HG02870 (cell line): ENCODE measurements at regions not wholly inside any gene's neighbourhood (a gene's known extent, or its start where the extent isn't known, plus 50 kb on each side); places are given as distances from the start of the nearest gene placed in this dataset.

Experiments
- ATAC-seq: cut with Tn5 transposase; IDR thresholded peaks from one replicate; pipeline ENCODE4 v1.9.1; 2021; ENCODE audit warnings: mild to moderate bottlenecking, moderate library complexity; ENCODE audit not compliant: unreplicated experiment

DNA sequence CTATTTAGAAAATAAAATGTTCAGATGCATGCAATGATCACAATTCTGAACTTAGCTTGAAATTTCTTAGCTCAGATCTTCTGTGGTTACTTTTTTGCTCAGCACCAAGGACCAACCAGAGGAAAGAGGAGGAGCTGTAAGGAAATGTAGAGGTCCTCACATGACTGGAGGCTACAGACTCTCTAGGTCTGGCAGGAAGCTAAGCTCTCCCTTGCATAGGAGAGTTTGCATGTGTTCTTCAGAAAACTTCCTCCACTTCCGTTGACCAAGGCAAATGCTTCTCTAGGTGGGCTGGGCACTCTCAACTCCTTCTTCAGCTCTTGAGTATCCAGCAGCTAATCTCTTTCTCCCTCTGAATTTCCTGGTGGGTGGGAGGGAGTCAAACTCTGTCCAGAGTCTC is 119.6 kb downstream of the BTC start:
- ATAC-seq: no peak

DNA sequence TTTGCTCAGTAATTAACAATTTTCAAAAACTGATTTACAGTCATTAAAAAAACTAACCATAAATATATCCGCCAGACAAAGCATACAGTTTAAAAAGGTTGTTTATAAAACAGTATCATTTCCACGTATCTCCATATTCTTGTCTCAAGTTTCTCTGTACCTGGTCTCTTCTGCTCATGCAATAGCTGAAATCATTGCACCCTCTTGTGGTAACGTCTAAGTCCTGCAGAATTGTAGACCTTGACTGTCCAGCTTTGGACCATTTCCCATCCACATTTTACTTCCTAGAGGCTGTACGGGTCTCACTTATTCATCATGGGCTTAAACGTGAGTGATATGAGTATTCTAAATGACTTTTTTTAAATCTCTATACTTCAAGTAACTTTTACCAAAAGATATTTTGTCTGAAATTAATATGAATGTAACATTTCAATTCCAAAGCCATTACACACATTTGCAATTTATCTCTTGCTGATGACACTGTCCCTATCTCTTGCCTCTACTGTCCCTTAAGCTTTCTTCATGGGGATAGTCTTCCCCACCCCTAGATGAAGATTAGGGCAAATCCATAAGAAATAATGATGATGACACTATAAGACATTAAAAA is 118.5 kb downstream of the BTC start:
- peak; percentile 88 for ATAC-seq

DNA sequence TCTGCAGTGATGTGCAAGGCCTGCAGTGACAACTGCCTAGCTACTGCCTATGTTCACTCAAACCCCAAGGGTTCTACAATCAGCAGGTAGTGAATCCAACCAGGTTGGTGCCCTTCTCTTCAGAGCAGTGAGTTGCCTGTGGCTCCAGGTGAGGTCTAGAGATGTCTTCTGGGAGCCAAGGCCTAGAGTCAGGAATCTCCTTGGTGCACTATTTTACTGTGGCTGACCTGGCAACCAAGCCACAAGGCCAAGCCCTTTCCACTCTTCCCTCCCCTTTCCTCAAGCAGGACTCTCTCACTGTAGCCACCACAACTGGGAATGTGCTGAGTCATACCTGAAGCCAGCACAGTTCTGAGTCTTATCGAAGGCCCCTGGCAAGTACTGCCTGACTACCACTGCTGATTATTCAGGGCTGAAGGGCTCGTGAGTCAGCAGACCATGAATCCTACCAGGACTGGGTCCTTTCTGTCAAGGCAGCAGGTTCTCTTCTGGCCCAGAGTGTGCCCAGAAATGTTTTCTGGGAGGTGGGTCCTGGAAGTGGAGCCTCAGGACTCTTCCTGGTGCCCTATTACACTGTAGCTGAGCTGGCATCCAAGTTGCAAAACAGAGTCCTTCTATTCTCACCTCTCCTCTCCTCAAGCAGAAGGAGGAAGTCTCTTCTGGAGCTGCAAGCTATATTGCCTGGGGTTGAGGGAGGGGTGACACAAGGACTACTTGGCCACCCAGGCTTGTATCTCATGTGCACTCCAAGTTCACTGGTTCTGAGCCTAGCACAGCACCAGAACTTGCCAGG is 111.6 kb downstream of the BTC start:
- no peak for ATAC-seq

DNA sequence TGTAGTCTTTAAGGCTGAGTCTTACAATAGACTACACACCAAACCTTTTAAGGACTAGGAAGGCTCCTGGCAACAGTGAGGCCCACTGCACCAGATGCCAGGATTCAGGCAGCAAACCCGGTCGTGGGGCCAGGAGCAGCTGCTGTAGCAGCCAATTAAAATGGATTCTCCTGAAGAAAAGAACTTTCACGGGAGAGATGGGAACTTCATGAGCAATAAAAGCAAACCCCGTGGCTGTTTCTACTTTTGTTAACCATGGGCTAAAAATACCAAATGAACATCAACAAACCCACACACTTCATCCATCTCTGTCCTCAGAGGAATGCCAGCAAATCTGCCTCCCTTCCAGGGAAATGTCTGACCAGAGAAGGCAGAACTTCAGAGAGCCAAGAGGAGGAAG is 101.4 kb downstream of the BTC start:
- no peak for ATAC-seq
